Ammon's horn (tissue), 1 donor: ENCODE measurements at regions not wholly inside any gene's neighbourhood (a gene's known extent, or its start where the extent isn't known, plus 50 kb on each side); places are given as distances from the start of the nearest gene placed in this dataset.
A peak's percentile ranks its signal among the peaks of the same experiment; 100 is the strongest.
"Not testable (repeated sequence)": the region's sequence is repeated elsewhere in the genome, so short reads cannot be mapped to it uniquely, and the experiment has no call there.

Experiments
- DNase-seq: peaks from one replicate; pipeline ENCODE4 v3.0.0-alpha.2; 2016; ENCODE audit warnings: low spot score

DNA sequence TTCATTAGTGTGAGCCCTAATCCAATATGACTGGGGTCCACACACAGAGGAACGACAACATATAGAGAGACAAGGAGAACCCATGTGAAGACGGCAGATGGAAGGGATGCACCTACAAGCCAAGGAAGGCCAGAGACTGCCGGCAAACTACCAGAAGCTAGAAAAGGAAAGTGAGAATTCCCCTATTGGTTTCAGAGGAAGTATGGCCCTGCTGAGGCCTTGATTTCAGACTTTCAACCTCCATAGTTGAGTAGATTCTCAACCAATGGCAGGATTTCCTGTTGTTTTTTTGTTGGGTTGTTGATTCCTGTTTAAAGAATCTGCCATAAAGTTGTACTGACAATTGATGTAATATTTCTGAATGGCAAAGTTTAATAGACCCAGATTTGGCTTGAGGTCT is 241.5 kb downstream of the SATB2 start:
- DNase-seq, result no peak

DNA sequence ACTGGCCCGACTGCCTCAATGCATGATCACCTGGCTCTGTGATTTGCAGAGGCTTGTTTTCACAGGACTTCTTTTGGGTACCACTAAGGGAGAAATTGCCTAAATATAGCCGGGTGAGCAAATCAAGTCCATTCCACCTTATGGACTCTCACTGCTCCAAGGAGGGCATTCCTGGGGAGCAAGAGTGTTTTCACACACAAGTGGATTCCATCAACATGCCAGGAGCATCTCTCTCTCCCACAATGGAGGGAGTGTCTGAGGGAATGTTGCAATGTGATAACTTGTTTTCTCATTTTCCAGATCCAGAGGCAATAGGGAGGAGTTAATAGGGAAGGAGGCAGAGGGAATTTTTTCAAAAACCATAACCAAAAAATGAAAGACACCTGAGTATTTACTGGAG is 250.7 kb downstream of the SATB2 start:
- no peak for DNase-seq

DNA sequence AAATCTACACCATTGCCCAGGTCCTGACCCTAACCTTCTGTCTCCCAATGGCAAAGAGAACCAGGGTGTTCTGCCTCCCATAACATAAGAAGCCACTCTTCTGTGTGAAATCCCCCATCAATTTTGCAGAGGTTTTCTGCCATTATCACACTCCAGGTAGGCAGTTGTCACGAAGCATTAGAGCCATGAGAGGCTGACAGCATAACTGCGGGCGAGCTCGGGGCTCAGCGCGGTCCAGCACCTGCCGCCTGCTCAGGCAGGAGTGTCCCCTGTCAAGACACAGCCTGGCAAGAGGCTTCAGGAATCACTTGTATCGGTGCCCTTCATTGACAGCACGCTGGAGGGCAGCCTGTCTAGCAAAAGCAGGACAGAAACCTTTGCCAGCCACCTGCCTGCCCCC is 251.2 kb downstream of the SATB2 start:
- no peak for DNase-seq

GRCh38 chr2:199202964-199203363 is 254.8 kb downstream of the SATB2 start:
- no peak for DNase-seq

DNA sequence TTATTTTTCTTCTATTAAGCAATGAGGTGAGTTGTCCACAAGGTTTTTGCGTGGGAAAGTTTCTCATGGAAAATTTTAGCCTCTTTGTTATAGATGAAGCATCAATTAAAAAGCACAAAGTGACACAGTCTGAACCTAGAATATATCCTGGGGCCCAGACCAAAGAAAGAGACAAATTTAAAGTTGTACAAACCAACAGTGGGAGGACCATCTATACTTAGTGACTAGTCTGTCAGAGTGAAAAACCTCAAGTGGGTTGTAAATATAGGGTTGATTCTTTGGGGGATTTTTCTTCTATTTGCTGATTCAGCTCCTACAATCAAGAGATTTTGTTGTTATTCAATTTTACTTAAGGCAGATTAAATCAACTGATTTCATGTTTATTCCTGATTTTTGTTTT is 256.2 kb downstream of the SATB2 start:
- no peak for DNase-seq

DNA sequence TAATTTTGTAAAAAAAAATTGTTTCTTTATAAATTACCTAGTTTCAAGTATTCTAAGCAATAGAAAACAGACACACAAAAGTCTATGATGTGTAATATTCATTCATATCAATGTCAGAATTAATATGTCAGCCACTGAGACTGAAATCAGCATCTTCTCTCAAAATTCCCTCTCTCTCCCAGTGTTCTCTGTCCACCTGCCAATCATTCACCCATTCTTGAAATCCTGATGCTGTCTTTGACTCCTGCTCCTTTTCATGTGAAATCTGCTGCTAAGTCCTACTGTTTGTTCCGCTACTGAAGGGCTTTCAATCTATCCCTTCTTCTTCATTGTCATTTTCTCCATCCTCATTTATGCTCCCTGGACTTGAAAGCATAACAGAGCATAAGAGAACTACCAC is 257.9 kb downstream of the SATB2 start:
- DNase-seq, result no peak

DNA sequence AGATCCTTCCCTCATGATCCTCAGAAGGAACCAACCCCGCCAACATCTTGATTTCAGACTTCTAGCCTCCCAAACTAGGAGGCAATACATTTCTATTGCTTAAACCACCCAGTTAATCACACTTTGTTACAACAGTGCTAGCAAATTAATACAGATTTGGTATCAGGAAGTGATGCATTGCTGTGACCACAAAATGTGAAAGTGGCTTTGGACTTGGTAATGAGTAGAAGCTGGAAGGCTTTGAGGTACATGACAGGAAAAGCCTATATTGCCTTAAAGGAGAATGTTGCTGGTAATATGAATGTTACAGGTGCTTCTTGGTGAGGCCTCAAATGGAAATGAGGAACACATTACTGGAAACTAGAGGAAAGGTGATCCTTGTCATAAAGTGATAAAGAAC is 260.3 kb downstream of the SATB2 start:
- DNase-seq, result no peak

GRCh38 chr2:199196686-199197085 is 261.1 kb downstream of the SATB2 start:
- DNase-seq, result no peak

DNA sequence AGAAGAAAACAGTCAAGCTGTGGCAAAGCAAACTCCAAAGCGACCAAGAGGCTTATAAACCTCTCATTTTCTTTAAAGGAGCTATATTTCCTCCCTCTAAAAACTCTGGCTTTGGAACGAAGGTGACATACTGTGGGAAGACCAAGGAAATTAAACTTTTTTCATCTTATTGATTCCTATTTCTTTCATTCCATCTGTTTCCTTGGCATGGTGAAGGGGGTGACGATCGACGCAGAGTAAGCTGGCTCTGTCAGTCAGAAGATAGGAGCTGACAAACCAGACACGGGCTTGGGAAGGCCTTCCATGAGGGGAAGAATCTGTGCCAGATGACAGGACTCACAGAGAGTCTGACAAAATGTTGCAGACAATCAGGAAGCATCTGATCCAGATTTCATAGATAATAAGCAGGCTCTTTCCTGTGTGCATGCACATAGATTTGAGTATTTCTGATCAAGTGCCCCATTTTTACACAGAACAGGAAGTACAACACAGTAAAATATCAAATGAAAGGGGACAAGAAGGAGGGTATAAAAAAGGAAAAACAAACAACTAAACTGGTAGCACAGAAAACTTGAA is 261.7 kb downstream of the SATB2 start:
- peak; percentile 8 for DNase-seq

DNA sequence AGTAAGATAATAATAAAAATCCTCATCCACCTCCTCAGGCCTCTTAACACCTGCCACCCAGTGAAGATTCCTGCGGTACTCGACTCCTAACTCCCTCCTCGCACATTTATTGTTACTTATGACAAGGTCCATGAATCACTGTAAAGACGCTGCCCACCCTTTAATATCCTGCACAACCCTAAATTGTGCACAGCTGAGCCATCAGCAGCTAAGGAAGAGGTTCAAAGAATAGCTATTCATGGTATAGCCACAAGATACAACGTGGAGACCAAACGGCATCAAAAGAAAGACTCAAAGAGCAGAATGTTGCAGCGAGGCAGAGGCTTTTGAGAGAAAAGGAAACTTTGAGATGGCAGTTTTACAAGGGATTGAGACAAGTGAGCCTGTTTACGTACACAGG is 266.3 kb downstream of the SATB2 start:
- DNase-seq, result no peak

DNA sequence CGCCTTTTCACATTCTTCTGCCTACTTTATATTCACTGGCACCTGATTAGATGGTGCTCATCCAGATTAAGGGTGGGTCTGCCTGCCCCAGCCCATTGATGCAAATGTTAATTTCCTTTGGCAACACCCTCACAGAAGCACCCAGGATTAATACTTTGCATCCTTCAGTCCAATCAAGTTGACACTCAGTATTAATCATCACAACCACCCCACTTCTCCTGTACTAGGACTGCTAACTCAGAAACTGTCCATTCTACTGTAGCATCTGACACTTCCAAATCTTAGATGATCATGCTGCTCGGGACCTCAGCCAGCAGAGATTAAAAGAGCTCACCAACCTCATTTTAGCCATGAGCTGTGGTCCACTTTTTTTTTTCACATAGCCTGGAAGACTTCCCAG is 268.5 kb downstream of the SATB2 start:
- no peak for DNase-seq

DNA sequence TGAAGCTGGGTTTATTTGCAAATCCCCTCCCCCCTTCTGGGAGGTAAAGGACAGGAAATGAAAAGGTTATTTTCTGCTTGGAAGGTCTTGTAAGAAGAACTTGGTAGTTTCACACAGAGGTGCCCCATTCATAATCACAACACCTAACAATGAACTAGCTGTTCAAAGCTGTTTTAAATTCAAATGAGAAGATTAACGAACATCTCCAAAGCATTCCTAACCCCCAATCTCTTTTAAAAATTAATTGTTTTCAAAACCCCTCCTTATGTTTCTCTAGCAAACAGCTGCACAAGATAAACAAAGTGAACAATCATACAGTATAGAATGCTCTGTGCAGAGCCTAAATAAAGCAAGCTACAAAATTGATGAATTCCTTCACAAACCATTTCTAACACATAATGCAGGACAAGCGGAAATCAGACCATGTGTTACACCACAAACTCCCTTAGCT is 271.4 kb downstream of the SATB2 start:
- DNase-seq, result no peak

GRCh38 chr2:199185174-199185573 is 272.6 kb downstream of the SATB2 start:
- DNase-seq, result not testable (repeated sequence)

DNA sequence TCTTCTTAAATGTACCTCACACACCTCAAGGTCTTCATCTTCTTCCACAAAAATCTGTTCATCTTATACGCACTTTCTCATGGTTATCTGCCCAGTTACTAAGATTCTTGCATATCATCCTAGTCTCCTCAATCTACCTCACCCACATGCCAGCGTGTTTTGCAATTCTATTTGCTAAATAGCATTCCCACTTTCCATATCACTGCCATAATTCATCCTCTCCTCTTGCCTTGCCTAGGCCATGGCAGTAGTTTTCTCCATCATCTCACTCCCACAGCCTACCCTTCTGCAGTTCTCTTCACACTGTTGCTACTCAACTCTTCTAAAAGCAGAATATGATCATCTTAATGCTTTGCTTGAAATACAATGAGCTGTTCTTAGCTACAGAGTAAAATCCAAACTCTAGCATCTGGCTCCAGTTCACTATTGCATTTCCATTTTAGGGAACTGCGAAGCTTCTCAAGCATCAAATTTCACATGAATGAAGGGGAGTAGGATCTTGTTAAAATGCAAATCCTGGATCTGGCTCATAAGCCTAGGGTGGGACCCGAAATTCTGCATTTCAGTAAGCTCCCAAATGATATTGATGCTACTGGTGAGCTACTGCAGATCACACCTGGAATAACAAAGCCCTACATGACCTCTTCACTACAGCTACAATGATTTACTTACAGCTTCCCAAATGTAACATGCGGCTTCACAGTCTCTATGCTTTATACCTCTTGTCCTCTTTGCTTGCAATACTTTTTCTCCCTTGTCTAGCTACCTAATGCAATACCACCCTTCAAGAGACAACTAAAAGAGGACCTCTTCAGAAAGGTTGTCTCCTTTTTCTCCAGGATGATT is 293.9 kb downstream of the SATB2 start:
- no peak for DNase-seq

- DNase-seq, result no peak
Observed at GRCh38 chr2:199160677-199161465, 296.9 kb downstream of the SATB2 start.

GRCh38 chr2:199160081-199160480 is 297.7 kb downstream of the SATB2 start:
- no peak for DNase-seq

DNA sequence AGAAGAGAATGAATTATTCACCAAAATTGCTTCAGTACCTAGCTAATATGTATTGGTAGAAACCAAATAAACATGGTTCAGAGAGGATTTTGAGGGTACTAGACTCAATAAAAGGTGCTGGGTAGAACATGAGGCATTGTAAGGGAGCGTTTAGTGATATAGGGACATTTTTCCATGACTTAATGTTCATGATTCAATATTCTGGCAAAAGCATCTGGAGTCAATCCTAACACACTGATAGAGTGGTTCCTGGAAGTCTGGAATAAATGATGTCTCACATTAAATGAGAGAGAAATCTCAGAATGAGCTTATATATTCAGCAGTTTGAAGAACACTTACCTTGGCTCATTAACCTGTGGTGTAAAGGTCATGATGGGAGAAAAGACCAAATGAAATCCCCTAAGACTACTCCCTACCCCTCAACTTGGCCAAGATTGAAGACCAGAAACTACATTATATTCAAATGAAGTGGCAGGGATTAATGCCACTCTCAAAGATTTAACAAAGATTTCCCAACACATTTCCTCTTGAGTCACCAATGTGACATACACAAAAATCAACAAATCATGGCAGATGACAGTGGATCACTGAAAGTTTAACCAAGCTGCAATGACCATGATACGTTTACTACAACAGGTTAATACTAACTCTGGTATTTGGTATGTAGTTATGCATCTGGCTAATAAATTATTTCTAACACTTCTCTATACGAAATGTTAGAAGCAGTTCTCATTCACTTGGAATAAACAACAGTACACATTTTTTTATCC is 309.5 kb downstream of the SATB2 start:
- no peak for DNase-seq

- DNase-seq, result no peak
Observed at GRCh38 chr2:199147216-199147615, 310.5 kb downstream of the SATB2 start.

DNA sequence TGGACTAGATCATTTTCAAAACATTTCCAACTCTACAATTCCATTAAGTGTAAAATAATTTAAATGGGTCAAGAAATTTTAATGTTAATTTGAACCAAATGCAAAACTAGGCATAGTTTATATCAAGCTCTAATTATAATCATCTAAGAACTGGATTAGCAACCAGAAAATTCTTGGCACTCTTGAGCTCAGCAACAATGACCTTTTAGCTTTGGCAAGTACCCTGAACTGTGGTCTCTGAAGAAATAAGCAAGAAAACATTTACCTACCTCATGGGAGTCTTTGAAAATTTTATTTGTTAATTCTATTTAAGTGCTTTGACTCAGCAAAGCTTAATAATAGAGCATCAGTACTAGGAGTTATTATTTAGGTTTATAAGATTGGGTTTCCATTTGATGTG is 313.2 kb downstream of the SATB2 start:
- no peak for DNase-seq

- no peak for DNase-seq
Observed at GRCh38 chr2:199144036-199144435, 313.7 kb downstream of the SATB2 start.

- DNase-seq, result no peak
Observed at GRCh38 chr2:199136681-199137080, 321.1 kb downstream of the SATB2 start.

GRCh38 chr2:199136242-199136641 is 321.5 kb downstream of the SATB2 start:
- no peak for DNase-seq
